ENCODE measurements at regions not wholly inside any gene's neighbourhood (a gene's known extent, or its start where the extent isn't known, plus 50 kb on each side); places are given as distances from the start of the nearest gene placed in this dataset.

DNA sequence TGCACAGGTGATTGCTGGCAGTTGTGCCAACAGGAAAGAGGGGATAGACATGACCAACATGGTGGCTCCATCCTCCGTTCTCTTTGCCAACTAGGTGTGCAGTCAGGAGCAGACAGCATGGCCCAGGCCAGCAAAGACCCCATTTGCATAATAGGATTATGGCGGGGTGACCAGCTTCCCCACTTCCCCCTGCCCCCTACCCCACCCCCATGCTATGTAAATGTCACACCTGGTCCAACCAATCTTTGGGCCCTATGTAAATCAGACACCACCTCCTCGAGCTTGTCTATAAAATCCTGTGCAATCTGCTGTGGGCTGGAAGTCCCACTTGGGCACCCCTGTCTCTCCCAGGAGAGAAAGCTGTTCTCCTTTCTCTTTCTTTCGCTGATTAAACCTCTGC lies 146.0 kb downstream of the SLC30A10 start:
- peaks cover 45% of the 10 kb centered on the region for H3K27me3 Mint-ChIP-seq (ENCODE audit: insufficient read depth, unreplicated experiment)
- H3K9me3 Mint-ChIP-seq (ENCODE audit: unreplicated experiment): no peaks in the 10 kb centered on the region
- CTCF ChIA-PET: interaction anchor here (0.8 to 3.3 kb wide), 4 partner anchors 10 to 31 kb away, joined by 3 to 10 read pairs (median 5); no protein-coding TSS in a partner anchor
- POLR2A ChIA-PET: interaction anchor here (0.6 kb wide), 1 partner anchor 104 kb away, joined by 3 read pairs; no protein-coding TSS in a partner anchor
- no peak overlapping the region for H3K4me3 Mint-ChIP-seq (ENCODE audit: unreplicated experiment)
- TF ChIP-seq CTCF (IDR thresholded peaks at IDR 0.05; ENCODE audit: unreplicated experiment): no peak
- no TSS peak for BruUV-seq (replicated peaks)
- H3K36me3 Mint-ChIP-seq (ENCODE audit: insufficient read depth, unreplicated experiment): no peaks in the 10 kb centered on the region
- no peak overlapping the region for H3K27ac Mint-ChIP-seq (ENCODE audit: low read depth, unreplicated experiment)
- H3K4me1 Mint-ChIP-seq (ENCODE audit: insufficient read depth, unreplicated experiment): no peaks in the 10 kb centered on the region
- DNase-seq (ENCODE audit: unreplicated experiment): no peak
- intact Hi-C loops (cut with micrococcal nuclease): no loop called here

DNA sequence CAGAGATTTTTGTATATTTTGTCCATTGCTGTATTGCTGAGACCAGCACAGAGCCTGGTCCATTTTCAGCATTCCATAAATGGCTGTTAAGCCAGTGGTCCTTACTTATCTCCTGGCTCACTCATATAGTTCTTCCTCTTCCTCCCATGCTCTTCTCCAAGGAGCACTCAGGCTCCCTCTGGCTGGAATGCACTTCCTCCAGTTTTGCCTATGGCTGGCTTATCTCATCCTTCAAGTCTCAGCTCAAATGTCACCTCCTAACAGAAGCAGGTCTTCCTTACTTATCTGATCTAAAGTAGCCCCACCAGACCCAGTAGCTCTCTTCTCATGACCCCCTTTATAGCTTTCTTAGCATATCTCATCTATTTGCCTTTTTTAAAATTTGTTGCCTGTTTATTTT lies 146.9 kb downstream of the SLC30A10 start:
- POLR2A ChIA-PET: interaction anchor here (0.7 kb wide), 1 partner anchor 510 kb away, joined by 3 read pairs; no protein-coding TSS in a partner anchor
- peaks cover 45% of the 10 kb centered on the region for H3K27me3 Mint-ChIP-seq (ENCODE audit: insufficient read depth, unreplicated experiment)
- intact Hi-C loops (cut with micrococcal nuclease): no loop called here
- CTCF ChIA-PET: interaction anchor here (0.8 to 3.3 kb wide), 3 partner anchors 9 to 32 kb away, joined by 3 to 10 read pairs (median 7); no protein-coding TSS in a partner anchor
- no TSS peak for BruUV-seq (replicated peaks)
- H3K36me3 Mint-ChIP-seq (ENCODE audit: insufficient read depth, unreplicated experiment): no peaks in the 10 kb centered on the region
- no peak for TF ChIP-seq CTCF (IDR thresholded peaks at IDR 0.05; ENCODE audit: unreplicated experiment)
- H3K9me3 Mint-ChIP-seq (ENCODE audit: unreplicated experiment): no peaks in the 10 kb centered on the region
- no peak overlapping the region for H3K27ac Mint-ChIP-seq (ENCODE audit: low read depth, unreplicated experiment)
- H3K4me1 Mint-ChIP-seq (ENCODE audit: insufficient read depth, unreplicated experiment): no peaks in the 10 kb centered on the region
- no peak for DNase-seq (ENCODE audit: unreplicated experiment)
- no peak overlapping the region for H3K4me3 Mint-ChIP-seq (ENCODE audit: unreplicated experiment)

DNA sequence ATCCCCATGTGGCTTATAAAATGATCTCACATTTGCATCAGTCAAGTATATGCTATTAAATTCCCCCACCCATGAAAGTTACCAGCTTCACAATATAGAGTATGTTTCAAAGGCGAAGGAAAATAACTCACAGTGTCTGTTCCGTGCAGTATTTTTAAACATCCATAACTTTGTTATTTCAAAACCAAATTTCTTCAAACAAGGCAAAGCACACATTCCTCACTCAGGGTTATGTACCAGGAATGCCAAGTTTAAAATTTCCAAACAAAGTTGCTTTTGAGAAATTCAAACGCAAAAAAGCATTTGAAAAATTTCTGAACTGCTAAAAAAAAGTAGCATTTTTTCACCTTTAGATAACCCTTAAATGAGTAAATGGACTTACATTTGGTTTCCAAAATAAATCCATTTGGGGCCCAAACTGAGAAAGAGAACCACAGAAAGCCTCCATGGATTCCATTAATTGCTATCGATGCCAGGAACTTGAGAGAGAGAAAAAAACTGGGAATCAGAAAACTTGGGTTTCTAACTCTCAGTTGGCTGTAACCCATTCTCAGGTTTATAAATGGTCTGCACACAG lies 149.5 kb downstream of the SLC30A10 start:
- no peak for TF ChIP-seq CTCF (IDR thresholded peaks at IDR 0.05; ENCODE audit: unreplicated experiment)
- Mint-ChIP-seq H3K36me3 (ENCODE audit: insufficient read depth, unreplicated experiment) (no peaks in the 10 kb centered on the region), H3K27ac (ENCODE audit: low read depth, unreplicated experiment) (no peak overlapping the region), H3K9me3 (ENCODE audit: unreplicated experiment) (no peaks in the 10 kb centered on the region), H3K4me1 (ENCODE audit: insufficient read depth, unreplicated experiment) (no peaks in the 10 kb centered on the region), H3K4me3 (ENCODE audit: unreplicated experiment) (no peak overlapping the region), H3K27me3 (ENCODE audit: insufficient read depth, unreplicated experiment) (peaks cover 42% of the 10 kb centered on the region)
- BruUV-seq (replicated peaks): no TSS peak
- intact Hi-C loops (cut with micrococcal nuclease): no loop called here
- CTCF ChIA-PET: interaction anchor here (0.7 kb wide), 1 partner anchor 182 kb away, joined by 5 read pairs; no protein-coding TSS in a partner anchor
- POLR2A ChIA-PET: interaction anchor here (1.1 to 1.3 kb wide), 2 partner anchors 22 to 1479 kb away, joined by 3 to 4 read pairs; no protein-coding TSS in a partner anchor
- DNase-seq (ENCODE audit: unreplicated experiment): no peak

DNA sequence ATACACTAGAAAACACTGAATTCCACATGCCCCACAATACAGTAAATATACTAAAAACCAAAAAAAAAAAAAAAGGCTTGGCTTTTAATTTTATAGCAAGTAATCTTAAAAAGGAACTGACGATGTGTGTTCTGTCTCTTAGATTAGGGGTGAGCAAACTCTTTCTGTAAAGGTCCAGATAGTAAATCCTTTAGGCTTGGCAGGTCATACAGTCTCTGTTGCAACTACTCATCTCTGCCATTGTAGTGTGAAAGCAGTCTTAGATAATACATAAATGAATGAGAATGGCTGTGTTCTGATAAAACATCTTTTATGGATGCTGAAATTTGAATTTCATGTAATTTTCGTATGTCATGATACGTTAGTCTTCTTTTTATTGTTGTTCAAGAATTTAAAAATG lies 150.2 kb downstream of the SLC30A10 start:
- no peak for TF ChIP-seq CTCF (IDR thresholded peaks at IDR 0.05; ENCODE audit: unreplicated experiment)
- ChIA-PET CTCF (interaction anchor here (0.7 kb wide), 1 partner anchor 183 kb away, joined by 5 read pairs; no protein-coding TSS in a partner anchor), POLR2A (no interaction called here)
- intact Hi-C loops (cut with micrococcal nuclease): no loop called here
- Mint-ChIP-seq H3K27ac (ENCODE audit: low read depth, unreplicated experiment) (no peak overlapping the region), H3K27me3 (ENCODE audit: insufficient read depth, unreplicated experiment) (peaks cover 34% of the 10 kb centered on the region), H3K36me3 (ENCODE audit: insufficient read depth, unreplicated experiment) (no peaks in the 10 kb centered on the region), H3K9me3 (ENCODE audit: unreplicated experiment) (no peaks in the 10 kb centered on the region), H3K4me3 (ENCODE audit: unreplicated experiment) (no peak overlapping the region), H3K4me1 (ENCODE audit: insufficient read depth, unreplicated experiment) (no peaks in the 10 kb centered on the region)
- BruUV-seq (replicated peaks): no TSS peak
- no peak for DNase-seq (ENCODE audit: unreplicated experiment)

Data from MCF 10A (cell line).